ENCODE measurements at regions not wholly inside any gene's neighbourhood (a gene's known extent, or its start where the extent isn't known, plus 50 kb on each side); places are given as distances from the start of the nearest gene placed in this dataset.

DNA sequence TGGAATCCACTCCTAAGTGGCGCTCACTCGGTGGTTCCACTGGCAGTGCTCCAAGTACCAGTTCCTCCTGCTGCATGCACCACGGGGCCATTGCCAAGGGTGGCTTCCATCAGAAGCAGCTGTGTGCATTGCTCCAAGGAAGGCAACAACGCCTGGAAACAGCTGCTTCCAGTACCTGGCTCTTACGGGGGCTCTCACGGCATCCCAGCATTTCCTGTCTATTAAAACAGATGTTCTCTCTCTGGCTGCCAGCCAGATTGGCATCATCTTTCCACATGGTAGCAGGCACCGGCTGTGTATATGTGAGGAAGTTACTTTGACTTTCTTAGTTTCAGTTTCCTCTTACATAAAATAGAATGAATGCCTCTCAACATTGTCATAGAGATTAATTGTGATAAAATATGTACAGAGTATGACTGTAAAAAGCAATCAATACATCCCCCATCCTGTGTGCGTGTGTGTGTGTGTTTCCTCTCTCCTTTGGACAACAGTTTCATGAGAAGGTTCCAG is 84.9 kb downstream of the CMPK2 start:
- no CpG with 5 or more reads among the region's 8 CpGs for WGBS (ENCODE audit: extremely low coverage, insufficient coverage, low lambda C conversion rate)
- H4K8ac ChIP-seq (ENCODE audit: low read depth, low read length), result no peak overlapping the region
- no peak overlapping the region for H3K4ac ChIP-seq (ENCODE audit: low read depth, low read length)
- no peak overlapping the region for H3K23ac ChIP-seq (ENCODE audit: low read length)
- no peak overlapping the region for H3K9ac ChIP-seq (ENCODE audit: low read length)
- H2BK15ac ChIP-seq (replicated peaks; ENCODE audit: low read depth), result no peak overlapping the region
- no peaks in the 10 kb centered on the region for H3K79me2 ChIP-seq (ENCODE audit: control insufficient read depth, insufficient read depth, low read length)
- H3K27ac ChIP-seq (ENCODE audit: low read depth, low read length), result no peak overlapping the region
- no peaks in the 10 kb centered on the region for H3K4me1 ChIP-seq (ENCODE audit: control insufficient read depth, low read depth, low read length)
- no peak for DNase-seq
- H2AK5ac ChIP-seq (ENCODE audit: low read length), result no peak overlapping the region
- H3K4me3 ChIP-seq (ENCODE audit: low read length), result no peak overlapping the region
- no peaks in the 10 kb centered on the region for H3K36me3 ChIP-seq (ENCODE audit: control insufficient read depth, insufficient read depth, low read length)
- H3K18ac ChIP-seq (ENCODE audit: low read length), result no peak overlapping the region
- H3K56ac ChIP-seq (ENCODE audit: low read length), result no peak overlapping the region
- no peak overlapping the region for H3K4me2 ChIP-seq (ENCODE audit: low read length)
- H3K79me1 ChIP-seq (ENCODE audit: low read length), result no peaks in the 10 kb centered on the region
- no peaks in the 10 kb centered on the region for H3K27me3 ChIP-seq (ENCODE audit: insufficient read depth, low read length, poor library complexity)
- no peak overlapping the region for H2BK5ac ChIP-seq (ENCODE audit: low read length)
- H2BK120ac ChIP-seq (ENCODE audit: low read depth, low read length), result no peak overlapping the region
- H4K5ac ChIP-seq (ENCODE audit: low read length), result no peak overlapping the region

DNA sequence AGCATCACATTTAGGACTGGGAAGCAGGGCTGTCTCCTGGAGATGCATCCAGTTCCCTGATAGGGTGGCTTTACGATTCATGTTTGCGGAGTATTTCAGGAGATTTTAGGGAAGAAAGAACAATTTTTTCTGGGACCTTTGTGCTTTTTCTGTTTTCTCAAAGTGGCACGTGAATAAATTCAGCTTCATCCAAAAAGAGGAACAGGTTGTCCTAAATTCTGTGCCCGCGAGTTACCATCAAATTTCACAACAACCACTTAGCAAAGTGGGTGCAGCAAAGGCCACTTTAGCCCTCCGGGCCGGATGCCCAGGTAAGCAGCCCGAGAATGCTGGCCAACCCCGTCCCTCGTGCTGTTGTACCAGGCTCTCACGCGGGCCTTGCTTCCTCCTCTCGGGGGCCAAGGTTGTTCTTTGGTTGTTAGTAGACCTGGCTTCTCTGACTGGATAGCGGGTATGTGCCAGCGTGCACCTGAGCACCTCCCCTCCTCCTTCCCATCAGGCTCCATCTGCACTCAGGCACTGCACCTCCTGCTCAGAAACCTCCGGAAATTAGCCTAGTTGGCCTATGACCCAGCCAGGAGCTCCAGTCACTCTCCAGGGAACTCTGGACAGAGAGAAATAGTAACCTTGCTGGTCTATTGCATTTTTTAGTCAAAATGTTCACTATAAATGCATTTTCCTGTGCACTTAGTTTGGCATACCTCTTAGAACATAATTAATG is 83.0 kb downstream of the CMPK2 start:
- Histone ChIP-seq H3K56ac (ENCODE audit: low read length) (no peak overlapping the region), H3K79me1 (ENCODE audit: low read length) (no peaks in the 10 kb centered on the region), H3K27ac (ENCODE audit: low read depth, low read length) (no peak overlapping the region), H3K4me1 (ENCODE audit: control insufficient read depth, low read depth, low read length) (no peaks in the 10 kb centered on the region), H3K36me3 (ENCODE audit: control insufficient read depth, insufficient read depth, low read length) (no peaks in the 10 kb centered on the region), H2BK120ac (ENCODE audit: low read depth, low read length) (no peak overlapping the region), H3K9ac (ENCODE audit: low read length) (no peak overlapping the region), H2BK15ac (replicated peaks; ENCODE audit: low read depth) (no peak overlapping the region), H4K5ac (ENCODE audit: low read length) (no peak overlapping the region), H3K4ac (ENCODE audit: low read depth, low read length) (no peak overlapping the region), H3K4me3 (ENCODE audit: low read length) (no peak overlapping the region), H3K18ac (ENCODE audit: low read length) (no peak overlapping the region), H2AK5ac (ENCODE audit: low read length) (no peak overlapping the region), H3K23ac (ENCODE audit: low read length) (no peak overlapping the region), H2BK5ac (ENCODE audit: low read length) (no peak overlapping the region), H4K8ac (ENCODE audit: low read depth, low read length) (no peak overlapping the region), H3K79me2 (ENCODE audit: control insufficient read depth, insufficient read depth, low read length) (no peaks in the 10 kb centered on the region), H3K4me2 (ENCODE audit: low read length) (no peak overlapping the region), H3K27me3 (ENCODE audit: insufficient read depth, low read length, poor library complexity) (no peaks in the 10 kb centered on the region)
- DNase-seq, result no peak
- no CpG with 5 or more reads among the region's 16 CpGs for WGBS (ENCODE audit: extremely low coverage, insufficient coverage, low lambda C conversion rate)

DNA sequence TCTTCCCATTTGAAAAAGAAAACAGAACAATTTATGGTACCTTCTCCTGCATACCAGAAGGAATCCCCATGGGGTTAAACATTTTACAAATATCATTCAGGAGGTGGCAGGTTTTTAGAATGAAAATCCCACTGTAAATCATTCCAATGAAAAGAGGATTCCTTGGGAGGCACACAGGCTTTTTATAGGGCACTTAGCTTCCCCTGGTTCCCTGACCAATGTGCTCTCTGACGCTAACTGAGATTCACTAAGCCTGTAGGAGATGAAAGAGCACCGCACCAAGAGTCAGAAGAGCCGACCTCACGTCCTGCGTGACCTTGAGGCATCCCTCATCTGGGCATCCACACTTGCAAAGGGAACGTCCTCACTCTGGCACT is 82.5 kb downstream of the CMPK2 start:
- no peaks in the 10 kb centered on the region for H3K79me2 ChIP-seq (ENCODE audit: control insufficient read depth, insufficient read depth, low read length)
- no peaks in the 10 kb centered on the region for H3K79me1 ChIP-seq (ENCODE audit: low read length)
- H3K18ac ChIP-seq (ENCODE audit: low read length), result no peak overlapping the region
- H3K4me3 ChIP-seq (ENCODE audit: low read length), result no peak overlapping the region
- no peaks in the 10 kb centered on the region for H3K27me3 ChIP-seq (ENCODE audit: insufficient read depth, low read length, poor library complexity)
- H3K36me3 ChIP-seq (ENCODE audit: control insufficient read depth, insufficient read depth, low read length), result no peaks in the 10 kb centered on the region
- H2AK5ac ChIP-seq (ENCODE audit: low read length), result no peak overlapping the region
- no peak overlapping the region for H3K27ac ChIP-seq (ENCODE audit: low read depth, low read length)
- H3K56ac ChIP-seq (ENCODE audit: low read length), result no peak overlapping the region
- no peaks in the 10 kb centered on the region for H3K4me1 ChIP-seq (ENCODE audit: control insufficient read depth, low read depth, low read length)
- H3K4me2 ChIP-seq (ENCODE audit: low read length), result no peak overlapping the region
- H2BK5ac ChIP-seq (ENCODE audit: low read length), result no peak overlapping the region
- H2BK120ac ChIP-seq (ENCODE audit: low read depth, low read length), result no peak overlapping the region
- H3K4ac ChIP-seq (ENCODE audit: low read depth, low read length), result no peak overlapping the region
- H3K9ac ChIP-seq (ENCODE audit: low read length), result no peak overlapping the region
- no peak overlapping the region for H2BK15ac ChIP-seq (replicated peaks; ENCODE audit: low read depth)
- no peak overlapping the region for H4K8ac ChIP-seq (ENCODE audit: low read depth, low read length)
- no CpG with 5 or more reads among the region's 6 CpGs for WGBS (ENCODE audit: extremely low coverage, insufficient coverage, low lambda C conversion rate)
- H3K23ac ChIP-seq (ENCODE audit: low read length), result no peak overlapping the region
- DNase-seq, result no peak
- H4K5ac ChIP-seq (ENCODE audit: low read length), result no peak overlapping the region

DNA sequence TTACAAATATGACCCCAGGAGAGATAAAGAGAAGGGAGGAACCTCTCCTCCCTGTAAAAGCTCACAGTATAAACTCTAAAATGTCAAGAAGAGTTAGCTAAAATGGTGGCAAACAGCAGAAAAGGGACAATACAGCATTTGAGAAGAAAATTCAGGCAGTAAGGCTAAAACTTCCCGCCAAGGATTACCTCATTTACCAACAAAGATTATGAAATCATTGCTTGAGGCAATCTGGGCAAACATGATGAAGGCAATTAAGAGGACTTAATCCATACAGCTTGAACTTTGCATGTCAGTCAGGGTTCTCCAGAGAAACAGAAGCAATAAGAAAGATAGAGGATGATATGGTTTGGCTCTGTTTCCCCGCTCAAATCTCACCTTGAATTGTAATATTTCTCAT is 81.4 kb downstream of the CMPK2 start:
- H4K8ac ChIP-seq (ENCODE audit: low read depth, low read length), result no peak overlapping the region
- no peak overlapping the region for H3K27ac ChIP-seq (ENCODE audit: low read depth, low read length)
- no CpG with 5 or more reads among the region's 2 CpGs for WGBS (ENCODE audit: extremely low coverage, insufficient coverage, low lambda C conversion rate)
- no peak overlapping the region for H2BK5ac ChIP-seq (ENCODE audit: low read length)
- H3K79me2 ChIP-seq (ENCODE audit: control insufficient read depth, insufficient read depth, low read length), result no peaks in the 10 kb centered on the region
- H3K27me3 ChIP-seq (ENCODE audit: insufficient read depth, low read length, poor library complexity), result no peaks in the 10 kb centered on the region
- H3K4me3 ChIP-seq (ENCODE audit: low read length), result no peak overlapping the region
- H3K79me1 ChIP-seq (ENCODE audit: low read length), result no peaks in the 10 kb centered on the region
- no peak overlapping the region for H3K4me2 ChIP-seq (ENCODE audit: low read length)
- H3K56ac ChIP-seq (ENCODE audit: low read length), result no peak overlapping the region
- H2BK15ac ChIP-seq (replicated peaks; ENCODE audit: low read depth), result no peak overlapping the region
- H3K4ac ChIP-seq (ENCODE audit: low read depth, low read length), result no peak overlapping the region
- H3K36me3 ChIP-seq (ENCODE audit: control insufficient read depth, insufficient read depth, low read length), result no peaks in the 10 kb centered on the region
- H3K18ac ChIP-seq (ENCODE audit: low read length), result no peak overlapping the region
- H2AK5ac ChIP-seq (ENCODE audit: low read length), result no peak overlapping the region
- no peak overlapping the region for H4K5ac ChIP-seq (ENCODE audit: low read length)
- H3K23ac ChIP-seq (ENCODE audit: low read length), result no peak overlapping the region
- no peaks in the 10 kb centered on the region for H3K4me1 ChIP-seq (ENCODE audit: control insufficient read depth, low read depth, low read length)
- DNase-seq, result no peak
- no peak overlapping the region for H3K9ac ChIP-seq (ENCODE audit: low read length)
- H2BK120ac ChIP-seq (ENCODE audit: low read depth, low read length), result no peak overlapping the region

DNA sequence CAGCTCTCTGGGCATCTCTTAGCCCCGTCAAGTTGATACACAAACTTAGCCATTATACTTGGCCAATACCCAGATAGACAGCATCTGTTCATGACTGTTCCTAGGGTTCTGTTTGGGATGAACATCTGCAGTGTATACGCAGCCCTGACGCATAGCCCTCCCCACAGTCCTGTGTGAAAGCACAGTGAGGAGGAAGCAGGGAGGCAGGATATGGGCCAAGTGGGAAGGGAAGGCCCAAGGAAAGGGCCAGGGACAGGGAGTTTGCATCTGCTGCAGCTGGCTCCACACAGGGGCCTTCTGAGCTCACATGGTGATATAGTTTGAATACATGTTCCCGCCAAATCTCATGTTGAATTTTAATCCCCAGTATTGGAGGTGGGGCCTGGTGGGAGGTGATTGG is 80.2 kb downstream of the CMPK2 start:
- H2BK120ac ChIP-seq (ENCODE audit: low read depth, low read length), result no peak overlapping the region
- no peak overlapping the region for H4K5ac ChIP-seq (ENCODE audit: low read length)
- no peaks in the 10 kb centered on the region for H3K27me3 ChIP-seq (ENCODE audit: insufficient read depth, low read length, poor library complexity)
- H2AK5ac ChIP-seq (ENCODE audit: low read length), result no peak overlapping the region
- H3K4me3 ChIP-seq (ENCODE audit: low read length), result no peak overlapping the region
- no peak overlapping the region for H3K23ac ChIP-seq (ENCODE audit: low read length)
- H3K9ac ChIP-seq (ENCODE audit: low read length), result no peak overlapping the region
- no peaks in the 10 kb centered on the region for H3K4me1 ChIP-seq (ENCODE audit: control insufficient read depth, low read depth, low read length)
- no peak for DNase-seq
- H3K4me2 ChIP-seq (ENCODE audit: low read length), result no peak overlapping the region
- no peaks in the 10 kb centered on the region for H3K79me2 ChIP-seq (ENCODE audit: control insufficient read depth, insufficient read depth, low read length)
- no peak overlapping the region for H3K18ac ChIP-seq (ENCODE audit: low read length)
- no CpG with 5 or more reads among the region's 4 CpGs for WGBS (ENCODE audit: extremely low coverage, insufficient coverage, low lambda C conversion rate)
- H3K27ac ChIP-seq (ENCODE audit: low read depth, low read length), result no peak overlapping the region
- no peak overlapping the region for H3K56ac ChIP-seq (ENCODE audit: low read length)
- no peak overlapping the region for H2BK15ac ChIP-seq (replicated peaks; ENCODE audit: low read depth)
- no peaks in the 10 kb centered on the region for H3K79me1 ChIP-seq (ENCODE audit: low read length)
- no peak overlapping the region for H3K4ac ChIP-seq (ENCODE audit: low read depth, low read length)
- no peaks in the 10 kb centered on the region for H3K36me3 ChIP-seq (ENCODE audit: control insufficient read depth, insufficient read depth, low read length)
- H4K8ac ChIP-seq (ENCODE audit: low read depth, low read length), result no peak overlapping the region
- H2BK5ac ChIP-seq (ENCODE audit: low read length), result no peak overlapping the region

DNA sequence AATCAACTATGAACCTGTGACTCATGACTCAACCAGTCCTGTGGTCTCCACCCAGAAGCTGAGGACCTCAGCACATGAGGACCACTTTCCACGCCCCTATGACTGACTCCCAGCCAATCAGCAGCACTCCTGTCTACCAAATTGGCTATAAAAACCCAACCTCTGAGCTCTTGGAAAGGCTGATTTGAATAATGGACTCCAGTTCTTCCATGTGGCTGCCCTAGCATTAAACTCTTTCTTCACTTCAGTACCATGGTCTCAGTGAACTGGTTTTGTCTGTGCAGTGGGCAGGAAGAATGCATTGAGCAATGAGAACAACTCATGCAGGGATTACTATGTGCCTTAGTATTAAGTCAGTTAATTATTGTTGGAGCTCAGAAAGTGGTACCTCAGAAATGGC is 78.3 kb downstream of the CMPK2 start:
- Histone ChIP-seq H3K27ac (ENCODE audit: low read depth, low read length) (no peak overlapping the region), H2AK5ac (ENCODE audit: low read length) (no peak overlapping the region), H3K36me3 (ENCODE audit: control insufficient read depth, insufficient read depth, low read length) (no peaks in the 10 kb centered on the region), H2BK5ac (ENCODE audit: low read length) (no peak overlapping the region), H2BK15ac (replicated peaks; ENCODE audit: low read depth) (no peak overlapping the region), H4K5ac (ENCODE audit: low read length) (no peak overlapping the region), H3K27me3 (ENCODE audit: insufficient read depth, low read length, poor library complexity) (no peaks in the 10 kb centered on the region), H3K4me2 (ENCODE audit: low read length) (no peak overlapping the region), H3K79me1 (ENCODE audit: low read length) (no peaks in the 10 kb centered on the region), H3K4me3 (ENCODE audit: low read length) (no peak overlapping the region), H3K4me1 (ENCODE audit: control insufficient read depth, low read depth, low read length) (no peaks in the 10 kb centered on the region), H3K18ac (ENCODE audit: low read length) (no peak overlapping the region), H3K23ac (ENCODE audit: low read length) (no peak overlapping the region), H3K4ac (ENCODE audit: low read depth, low read length) (no peak overlapping the region), H3K9ac (ENCODE audit: low read length) (no peak overlapping the region), H3K79me2 (ENCODE audit: control insufficient read depth, insufficient read depth, low read length) (no peaks in the 10 kb centered on the region), H4K8ac (ENCODE audit: low read depth, low read length) (no peak overlapping the region), H3K56ac (ENCODE audit: low read length) (no peak overlapping the region), H2BK120ac (ENCODE audit: low read depth, low read length) (no peak overlapping the region)
- no CpG with 5 or more reads among the region's 1 CpG for WGBS (ENCODE audit: extremely low coverage, insufficient coverage, low lambda C conversion rate)
- no peak for DNase-seq

Data from mesendoderm (in vitro differentiated cells).